ENCODE measurements at regions not wholly inside any gene's neighbourhood (a gene's known extent, or its start where the extent isn't known, plus 50 kb on each side); places are given as distances from the start of the nearest gene placed in this dataset.
"Not testable (repeated sequence)": the region's sequence is repeated elsewhere in the genome, so short reads cannot be mapped to it uniquely, and the experiment has no call there.

DNA sequence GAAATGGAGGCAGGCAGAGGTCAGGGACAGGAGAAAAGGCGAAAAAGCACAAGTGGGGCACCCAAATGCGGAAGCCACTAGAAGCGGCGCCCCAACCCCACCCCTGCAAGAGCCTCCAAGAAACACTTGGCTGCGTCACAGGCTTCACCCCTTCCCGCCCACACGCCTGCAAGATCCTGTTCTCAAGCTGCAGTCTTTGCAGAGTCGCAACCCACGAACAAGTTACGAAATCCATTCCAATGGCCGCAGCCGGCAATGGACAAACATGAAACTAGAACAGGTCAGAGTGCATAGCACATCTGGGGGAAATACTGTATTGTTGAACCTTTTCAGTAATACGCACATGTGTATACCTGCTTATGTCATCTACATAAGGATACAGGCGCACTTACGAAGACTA, 103.6 kb downstream of the PSMG1 start:
- DNase-seq, result no peak

DNA sequence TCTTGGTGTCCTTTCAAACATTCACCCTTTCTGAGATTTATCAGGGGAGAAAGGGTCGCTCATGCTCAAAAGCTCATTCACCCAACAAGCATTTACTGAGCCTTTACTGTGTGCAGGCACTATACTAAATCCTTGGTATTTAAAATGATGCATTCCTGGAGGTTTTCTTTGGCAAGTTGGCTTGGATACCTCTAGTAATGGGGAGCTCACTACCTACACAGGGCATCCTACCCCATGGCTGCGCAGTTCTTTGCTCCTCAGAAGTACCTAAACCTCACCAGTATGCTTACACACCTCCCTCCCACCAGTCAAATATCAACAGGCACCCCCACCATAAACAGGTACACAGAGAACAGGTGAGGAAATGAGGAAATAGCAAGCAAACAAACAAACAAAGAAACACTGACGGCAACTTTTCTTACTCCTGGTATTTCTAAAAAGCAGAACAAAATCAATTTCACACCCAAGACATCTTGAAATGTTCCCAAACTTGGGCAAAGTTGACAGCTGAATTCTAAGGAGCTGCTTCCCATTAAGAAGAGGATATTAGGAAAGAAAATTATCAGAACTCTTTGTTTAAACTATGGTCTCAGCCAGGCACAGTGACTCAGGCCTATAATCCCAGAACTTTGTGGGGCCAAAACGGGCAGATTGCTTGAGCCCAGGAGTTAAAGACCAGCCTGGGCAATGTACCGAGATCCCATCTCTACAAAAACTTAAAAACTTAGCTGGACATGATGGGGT, 104.8 kb downstream of the PSMG1 start:
- no peak for DNase-seq

DNA sequence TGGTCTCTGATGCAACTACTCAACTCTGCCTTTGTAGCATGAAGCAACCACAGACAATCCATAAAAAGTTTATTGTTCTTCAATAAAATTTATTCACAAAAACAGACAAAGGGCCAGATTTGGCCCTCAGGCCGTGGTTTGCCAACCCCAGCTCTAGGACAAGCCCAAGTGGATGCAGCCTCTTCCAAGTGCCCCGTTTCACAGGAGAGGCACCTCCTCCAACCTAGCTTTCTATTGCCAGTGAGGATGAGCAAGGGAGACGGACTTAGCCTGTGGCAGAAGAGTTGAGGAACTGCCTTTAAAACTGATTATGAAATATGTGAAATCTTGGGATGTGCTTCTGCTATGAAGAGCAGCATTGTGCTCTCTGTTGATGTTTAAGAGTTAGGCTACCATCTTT, 105.4 kb downstream of the PSMG1 start:
- no peak for DNase-seq

DNA sequence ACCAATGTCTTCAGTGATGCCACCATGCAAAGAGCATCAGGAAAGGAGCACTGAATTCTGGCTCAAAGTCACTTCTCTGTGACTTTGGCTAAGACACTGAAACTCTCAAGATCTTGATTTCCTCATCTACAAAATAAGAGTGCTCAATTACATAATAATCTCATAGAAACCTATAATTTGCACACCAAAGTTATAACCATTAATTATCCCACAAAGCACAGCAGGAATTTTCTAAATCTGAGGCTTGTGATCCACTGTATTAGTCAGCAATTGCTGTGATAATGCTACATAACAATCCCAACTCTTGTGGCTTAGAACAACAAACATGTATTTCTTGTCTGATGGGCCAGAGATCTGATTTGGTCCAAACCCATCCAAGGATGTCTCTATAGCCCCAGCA, 108.7 kb downstream of the PSMG1 start:
- DNase-seq, result no peak

DNA sequence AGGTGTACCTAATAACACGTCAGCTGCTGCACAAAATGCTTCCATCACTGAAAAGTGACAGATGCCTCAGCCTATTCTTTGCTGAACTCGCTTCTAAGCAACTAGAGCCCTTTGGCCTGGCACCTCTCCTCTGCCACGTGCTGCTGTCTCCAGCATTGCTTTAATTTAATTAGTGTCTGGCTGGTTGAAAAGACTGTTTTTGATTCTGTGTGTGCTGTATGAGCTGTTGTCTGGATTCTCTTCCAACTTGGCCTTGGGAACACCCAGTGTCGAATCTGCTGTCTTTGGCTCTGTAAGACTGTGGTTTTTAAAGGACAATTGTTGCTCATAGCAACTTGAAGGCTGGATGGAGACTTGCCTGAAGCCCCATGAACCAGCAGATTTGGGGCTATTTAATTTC, 109.5 kb downstream of the PSMG1 start:
- DNase-seq, result no peak

DNA sequence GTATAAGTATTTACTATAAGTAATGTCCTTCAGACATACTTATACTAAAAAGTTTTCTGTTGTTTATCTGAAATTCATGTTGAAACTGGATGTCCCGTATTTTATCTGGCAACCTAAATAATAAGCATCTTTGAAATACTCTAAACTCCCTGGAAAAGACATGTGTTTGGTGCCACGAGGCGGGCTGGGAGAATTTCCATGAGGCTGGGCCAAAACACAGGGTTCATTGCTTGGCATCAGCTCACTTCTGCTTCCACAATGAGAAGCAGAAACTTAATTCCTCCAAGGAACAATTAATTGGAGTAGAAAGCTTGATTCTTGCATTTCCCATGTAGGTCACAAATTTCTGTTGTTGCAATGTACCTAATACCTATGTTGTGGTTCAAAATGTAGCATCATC, 110.2 kb downstream of the PSMG1 start:
- DNase-seq, result no peak

DNA sequence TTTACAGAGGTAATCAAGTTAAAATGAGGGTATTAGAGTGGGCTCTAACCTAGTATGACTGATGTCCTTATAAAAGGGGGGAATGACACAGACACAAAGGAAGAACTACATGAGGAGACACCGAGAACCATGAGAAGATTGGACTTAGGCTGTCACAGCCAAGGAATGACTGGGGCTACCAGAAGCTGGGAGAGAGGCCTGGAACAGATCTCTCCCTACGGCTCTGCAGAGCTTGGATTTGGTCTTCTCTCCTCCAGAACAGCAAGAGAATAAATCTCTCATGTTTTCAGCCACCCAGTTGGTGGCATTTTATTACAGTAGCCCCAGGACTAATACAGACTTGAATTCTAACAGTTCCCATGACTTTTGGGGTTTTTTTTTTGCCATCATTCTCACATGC, 110.8 kb downstream of the PSMG1 start:
- no peak for DNase-seq

DNA sequence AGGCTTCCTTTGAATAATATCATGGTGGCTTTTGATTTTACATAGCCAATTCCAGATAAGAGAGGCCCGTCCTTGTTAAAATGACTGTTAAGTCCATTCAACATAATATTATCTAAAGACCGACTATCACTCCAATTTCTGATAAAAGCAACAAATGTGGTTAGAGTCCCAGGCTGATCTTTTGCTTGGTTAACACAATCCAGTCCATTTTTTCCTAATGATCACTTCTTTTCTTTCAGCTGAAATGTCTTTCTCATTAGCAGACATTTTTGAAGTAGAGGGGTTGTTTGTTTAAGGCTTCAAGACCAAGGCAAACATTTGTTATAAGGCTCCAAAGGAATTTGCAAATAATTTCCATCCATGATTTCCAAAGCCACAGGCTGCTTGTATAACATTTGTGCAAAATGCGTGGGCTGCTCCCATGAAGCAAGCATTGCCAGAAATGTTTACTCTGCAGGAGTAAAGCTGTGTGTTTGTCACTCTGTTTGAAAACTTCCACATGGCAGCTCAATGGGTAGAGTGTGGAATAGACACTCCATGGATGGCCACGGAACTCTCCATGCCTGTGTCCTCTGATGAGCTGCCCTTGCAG, 111.5 kb downstream of the PSMG1 start:
- no peak for DNase-seq

DNA sequence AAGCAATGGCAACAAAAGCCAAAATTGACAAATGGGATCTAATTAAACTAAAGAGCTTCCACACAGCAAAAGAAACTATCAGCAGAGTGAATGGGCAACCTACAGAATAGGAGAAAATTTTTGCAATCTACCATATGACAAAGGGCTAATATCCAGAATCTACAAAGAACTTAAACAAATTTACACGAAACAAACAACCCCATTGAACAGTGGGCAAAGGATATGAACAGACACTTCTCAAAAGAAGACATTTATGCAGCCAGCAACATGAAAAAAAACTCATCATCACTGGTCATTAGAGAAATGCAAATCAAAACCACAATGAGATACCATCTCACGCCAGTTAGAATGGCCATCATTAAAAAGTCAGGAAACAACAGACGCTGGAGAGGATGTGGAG, 113.4 kb downstream of the PSMG1 start:
- not testable (repeated sequence) for DNase-seq

DNA sequence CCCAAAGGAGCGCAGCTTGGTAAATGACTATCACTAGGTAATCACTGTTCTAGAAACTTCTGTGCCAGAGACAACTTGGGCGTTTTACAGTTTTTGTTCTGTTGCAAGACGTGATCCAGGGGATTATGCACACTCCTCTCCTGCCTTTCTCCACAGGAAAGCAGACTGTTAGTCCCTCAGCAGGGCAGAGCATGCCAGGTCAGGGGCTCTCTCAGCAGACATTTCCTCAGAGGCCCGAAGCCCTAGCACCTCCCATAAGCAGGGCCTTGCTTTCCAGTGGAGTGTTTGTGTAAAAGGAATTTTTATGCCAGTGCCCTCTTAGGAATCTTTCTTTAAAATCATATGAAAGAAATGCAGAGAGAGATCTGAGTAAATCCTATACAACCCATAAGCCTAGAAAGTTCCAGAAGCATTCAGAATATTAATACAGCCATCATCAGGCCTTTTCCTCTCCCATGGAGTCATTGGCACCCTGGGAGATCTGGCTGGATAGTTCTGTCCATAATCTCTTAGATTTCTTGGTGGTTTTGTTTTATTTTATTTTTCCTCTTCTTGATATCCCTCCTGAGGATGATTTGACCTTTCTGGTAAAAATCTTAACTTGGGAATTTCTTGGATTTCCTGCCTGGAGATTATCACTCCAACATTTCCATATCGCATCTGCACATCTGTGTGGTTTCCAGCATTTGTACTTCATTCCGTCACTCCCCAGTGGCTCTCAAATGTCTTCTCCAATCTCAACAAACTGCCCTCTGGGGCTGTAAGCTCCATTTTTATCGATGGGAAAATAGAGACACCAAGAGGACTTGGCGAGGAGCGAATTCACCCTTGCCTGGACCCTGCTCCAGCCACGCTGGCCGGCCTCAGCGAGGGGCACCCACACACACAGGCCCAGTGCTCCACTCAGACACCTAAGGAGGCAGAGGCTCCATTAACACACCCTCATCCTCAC, 116.1 kb downstream of the PSMG1 start:
- DNase-seq, result no peak

DNA sequence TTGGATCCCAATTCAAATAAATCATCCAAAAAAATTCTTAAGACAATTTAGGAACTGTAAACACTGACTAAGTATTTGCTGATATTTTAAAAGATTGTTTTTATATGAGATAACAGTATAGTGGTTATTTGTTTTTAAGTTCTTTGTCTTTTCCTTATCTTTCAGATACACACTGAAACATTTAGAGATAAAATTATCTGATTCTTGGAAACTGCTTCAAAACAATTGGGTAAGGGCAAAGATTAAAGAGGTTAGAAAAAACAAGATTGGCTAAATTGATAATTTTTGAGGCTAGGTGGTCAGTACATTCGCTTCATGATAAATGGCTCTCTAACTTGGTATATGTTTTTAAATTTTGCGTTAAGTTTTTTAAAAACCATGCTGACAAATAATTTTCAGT, 117.3 kb downstream of the PSMG1 start:
- DNase-seq, result no peak

DNA sequence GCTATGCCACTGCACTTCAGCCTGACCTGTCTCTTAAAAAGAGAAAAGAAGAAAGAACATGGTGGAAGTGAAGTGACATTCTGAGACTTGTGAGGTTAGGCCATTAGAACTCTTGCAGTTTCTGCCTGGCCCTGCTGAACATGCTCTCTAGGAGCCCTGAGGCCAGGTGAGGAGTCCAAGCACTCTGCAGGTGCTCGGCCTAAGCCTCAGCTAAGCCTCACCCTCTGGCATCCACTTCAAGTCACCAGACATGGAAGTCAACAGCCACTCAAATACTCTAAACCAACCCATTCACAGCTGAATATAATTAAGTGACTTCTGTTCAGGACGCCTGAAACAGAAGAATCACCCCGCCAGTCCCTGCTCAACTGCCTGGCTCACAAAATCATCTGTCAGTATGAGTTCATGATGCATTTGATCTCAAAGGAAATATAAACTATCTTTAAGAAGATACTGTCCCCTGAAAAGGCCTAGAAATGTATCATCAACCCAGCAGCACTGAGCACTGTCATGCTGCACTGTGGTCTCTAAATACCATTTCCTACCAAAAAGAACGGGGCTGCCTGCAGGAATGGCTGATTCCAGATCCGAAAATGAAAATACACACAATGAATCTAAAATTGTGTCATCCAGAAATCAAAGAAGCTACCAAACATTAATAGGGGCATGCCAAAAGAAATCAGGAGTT, 118.8 kb downstream of the PSMG1 start:
- no peak for DNase-seq

DNA sequence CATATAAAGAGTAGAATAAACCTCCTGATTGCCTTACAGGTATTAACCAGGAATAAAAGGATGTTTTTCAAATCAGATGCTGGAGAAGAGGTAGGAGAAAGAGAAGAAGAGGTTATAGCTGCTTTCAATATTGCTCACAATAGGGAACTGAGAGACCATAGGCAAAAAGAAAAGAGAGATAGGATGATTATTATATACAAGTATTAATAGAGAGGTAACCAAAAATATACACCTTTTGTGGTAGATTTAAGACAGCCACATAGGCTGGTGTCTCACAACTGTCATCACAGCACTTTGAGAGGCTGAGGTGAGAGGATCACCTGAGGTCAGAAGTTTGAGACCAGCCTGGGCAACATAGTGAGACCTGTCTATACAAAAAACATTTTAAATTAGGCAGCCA, 119.7 kb downstream of the PSMG1 start:
- no peak for DNase-seq

DNA sequence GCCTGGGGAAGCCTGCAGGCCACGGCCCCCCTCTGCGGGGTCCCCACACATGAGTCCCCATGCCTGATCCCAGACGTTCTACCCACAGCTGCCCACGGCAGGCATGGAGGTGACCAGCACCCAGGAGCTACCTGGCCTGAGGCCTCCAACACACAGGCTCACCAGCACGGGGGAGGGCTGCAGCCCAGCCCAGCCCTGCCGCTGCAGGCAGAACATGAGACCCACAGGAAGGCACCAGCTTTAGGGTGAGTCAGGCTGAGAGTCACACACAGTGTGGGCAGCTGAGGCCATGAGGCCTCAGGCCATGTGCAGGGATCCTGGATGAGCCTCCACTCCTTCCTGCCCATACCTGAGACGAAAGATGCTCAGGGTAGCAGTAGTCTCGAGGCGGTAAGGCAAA, 121.1 kb downstream of the PSMG1 start:
- no peak for DNase-seq

DNA sequence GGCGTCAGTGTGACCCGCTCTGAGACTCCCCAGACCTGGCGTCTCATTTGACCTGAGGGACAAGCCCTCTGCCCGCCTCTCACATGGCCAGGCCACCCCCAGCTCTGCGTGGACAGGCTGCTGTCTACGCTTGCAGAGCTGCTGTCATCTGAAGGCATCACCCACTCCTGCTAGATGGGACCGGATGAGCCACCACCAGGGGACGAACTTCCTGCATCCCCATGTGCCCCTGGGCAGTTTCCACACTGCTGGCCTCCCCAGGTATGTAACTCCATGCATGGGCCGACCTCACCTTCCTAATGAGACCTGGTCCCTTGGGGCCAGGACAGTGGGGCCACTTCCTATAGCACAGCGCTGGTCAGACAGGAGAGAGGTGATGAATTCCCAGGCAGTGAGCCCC, 121.5 kb downstream of the PSMG1 start:
- no peak for DNase-seq

DNA sequence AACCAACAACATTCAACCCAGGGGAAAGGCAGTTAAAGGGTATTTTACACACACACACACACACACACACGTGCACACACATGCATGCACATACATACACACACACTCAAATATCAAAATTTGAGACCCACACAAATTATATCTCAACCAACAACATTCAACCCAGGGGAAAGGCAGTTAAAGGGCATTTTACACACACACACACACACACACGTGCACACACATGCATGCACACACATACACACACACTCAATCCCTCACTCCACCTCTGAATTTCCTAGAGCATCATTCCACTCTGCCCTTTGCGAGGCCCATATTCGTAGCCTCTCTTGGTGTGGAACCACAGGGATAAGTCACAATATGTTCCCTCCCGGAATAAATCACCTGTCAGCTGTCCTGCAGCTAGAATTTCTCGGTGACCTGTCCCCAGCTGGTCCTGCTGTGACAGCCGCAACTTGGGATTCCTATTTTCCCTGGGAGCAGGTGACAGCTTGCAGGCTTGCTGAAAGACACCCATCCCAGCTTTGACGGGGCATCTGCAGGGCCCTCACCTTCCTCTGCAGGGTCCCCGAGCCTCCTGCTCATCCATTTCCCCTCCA, 122.7 kb downstream of the PSMG1 start:
- no peak for DNase-seq

DNA sequence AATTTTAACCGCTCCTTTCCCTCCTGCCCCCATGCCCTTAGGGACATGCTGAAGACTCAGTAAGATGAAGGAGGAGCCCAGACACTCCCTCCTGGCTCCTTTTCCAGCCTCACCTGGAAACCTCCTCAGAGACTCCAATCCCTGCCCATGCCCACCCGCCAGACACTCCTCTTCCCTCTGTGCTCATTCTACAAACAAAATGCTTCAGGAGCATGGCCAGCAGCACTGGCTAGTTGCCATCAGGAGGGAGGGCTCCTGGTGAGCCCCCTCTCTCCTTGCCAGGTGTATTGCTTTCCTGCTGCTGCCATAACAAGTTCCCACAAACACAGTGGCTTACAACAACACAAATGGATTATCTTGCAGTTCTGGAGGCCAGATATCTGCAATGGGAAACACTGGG, 126.1 kb downstream of the PSMG1 start:
- DNase-seq, result no peak

DNA sequence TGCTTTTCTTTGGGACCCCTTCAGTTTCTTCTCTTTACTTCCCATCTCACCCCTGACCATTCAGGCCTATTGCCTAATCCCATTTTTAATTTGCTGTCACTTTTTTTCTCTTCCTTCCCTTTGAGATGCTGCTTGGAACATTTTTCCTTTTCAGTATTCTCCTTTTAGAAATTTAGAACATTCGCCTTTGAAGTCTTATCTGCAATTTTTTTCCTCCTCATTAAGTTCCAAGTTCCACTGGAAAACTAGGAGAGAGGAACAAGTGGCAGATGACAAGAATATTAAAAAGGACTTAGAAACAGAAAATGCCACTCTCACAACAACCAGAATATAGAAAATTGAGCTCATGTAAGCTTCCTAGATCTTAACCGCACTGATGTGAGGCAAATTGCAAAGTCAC, 126.6 kb downstream of the PSMG1 start:
- DNase-seq, result no peak

DNA sequence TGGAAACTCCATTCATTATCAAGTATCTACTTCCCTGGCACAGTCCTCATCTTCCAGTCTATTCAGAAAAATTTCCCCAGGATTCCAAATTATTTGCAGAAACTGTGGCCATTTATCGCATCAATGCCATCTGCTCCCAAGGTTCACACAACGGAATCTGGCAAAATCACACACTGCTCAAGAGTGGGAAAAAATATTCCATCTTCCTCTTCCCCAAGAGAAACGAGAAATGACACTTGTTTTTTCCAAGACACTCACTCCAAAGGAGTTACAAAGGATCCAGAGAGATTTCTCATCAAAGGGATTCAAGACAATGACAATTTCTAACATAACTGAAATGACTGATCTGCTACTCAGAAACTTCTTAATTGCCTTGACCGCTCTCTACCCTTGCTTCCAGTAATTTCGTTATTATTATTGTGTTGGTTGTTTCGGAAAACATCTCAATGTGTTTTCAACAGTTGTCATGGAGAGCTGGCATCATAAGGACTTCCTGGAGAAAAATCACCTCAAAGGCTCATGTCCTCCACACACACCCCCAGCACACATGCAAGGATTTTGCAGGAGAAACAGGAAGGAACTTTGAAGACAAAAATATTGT, 128.0 kb downstream of the PSMG1 start:
- DNase-seq, result no peak

DNA sequence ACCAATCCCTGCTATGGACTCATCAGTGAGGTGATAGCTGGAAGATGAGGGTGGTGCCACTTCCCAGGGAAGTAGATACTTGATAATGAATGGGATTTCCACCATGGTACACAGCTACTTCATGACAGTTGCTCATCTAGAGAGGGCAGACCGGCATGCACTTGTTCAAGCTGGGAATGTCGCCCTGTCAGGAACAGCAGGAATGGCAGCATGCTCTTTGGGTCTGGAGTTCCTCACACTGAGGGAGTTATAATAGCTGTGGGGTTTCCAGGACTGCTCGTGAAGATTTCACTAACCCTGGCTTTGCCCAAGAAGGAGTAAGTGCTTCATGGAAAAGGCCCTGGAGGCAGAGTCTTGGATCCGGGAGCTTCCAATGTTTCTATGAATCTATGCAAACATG, 129.2 kb downstream of the PSMG1 start:
- no peak for DNase-seq

DNA sequence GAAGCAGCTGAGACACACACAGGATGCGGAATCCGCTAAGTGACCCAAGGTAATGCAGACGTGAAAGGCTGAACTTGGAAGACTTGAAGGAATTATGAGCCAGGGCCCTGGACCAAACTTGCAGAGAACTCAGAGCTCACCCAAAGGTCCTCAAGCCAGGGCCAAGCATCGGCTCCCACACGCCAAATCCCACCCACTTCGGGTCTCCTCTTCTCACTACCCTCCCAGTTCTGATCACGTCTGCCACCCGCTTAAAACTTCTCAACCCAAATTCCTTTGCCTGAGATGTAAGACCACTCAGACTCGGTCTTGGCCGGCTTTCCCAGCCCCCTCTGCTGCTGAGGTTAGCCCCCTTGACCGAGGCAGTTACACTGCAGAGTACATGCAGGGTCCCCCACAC, 130.1 kb downstream of the PSMG1 start:
- no peak for DNase-seq

DNA sequence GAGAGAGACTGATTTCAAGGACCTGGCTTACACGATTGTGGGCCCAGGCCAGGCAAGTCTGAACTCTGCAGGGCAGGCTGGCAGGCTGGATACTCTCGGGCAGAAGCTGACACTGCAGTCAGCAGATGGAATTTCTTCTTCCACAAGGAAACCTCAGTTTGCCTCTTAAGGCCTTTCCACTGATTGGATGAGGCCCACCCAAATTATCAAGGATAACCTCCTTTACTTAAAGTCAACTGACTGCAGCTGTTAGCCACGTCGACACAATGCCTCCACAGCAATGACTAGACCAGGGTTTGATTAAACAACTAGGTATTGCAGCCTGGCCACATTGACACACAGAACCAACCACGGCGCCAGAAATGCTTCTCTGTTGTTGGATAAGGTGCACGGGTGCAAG, 130.5 kb downstream of the PSMG1 start:
- DNase-seq, result no peak

DNA sequence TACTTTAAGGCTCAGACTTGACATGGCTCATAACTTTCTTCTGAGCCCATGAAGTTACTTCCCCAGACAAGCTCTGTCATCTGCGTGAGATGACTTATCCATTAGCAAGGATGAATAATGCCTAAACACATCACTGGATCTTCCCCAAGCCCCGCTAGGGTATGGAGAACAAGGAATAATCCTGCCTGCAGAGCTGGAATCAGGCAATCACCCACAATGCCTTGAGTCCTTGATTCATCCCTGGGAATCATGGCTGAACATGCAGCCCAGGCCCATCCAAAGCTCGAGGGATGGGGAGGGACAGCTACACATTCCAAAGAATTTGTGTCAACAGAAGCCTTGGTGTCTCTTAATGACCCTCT, 131.7 kb downstream of the PSMG1 start:
- DNase-seq, result no peak
